NOMO-1 treated with DMSO at 0.1 percent for 48 hours (cell line): ENCODE measurements at regions not wholly inside any gene's neighbourhood (a gene's known extent, or its start where the extent isn't known, plus 50 kb on each side); places are given as distances from the start of the nearest gene placed in this dataset.
"Not testable (repeated sequence)": the region's sequence is repeated elsewhere in the genome, so short reads cannot be mapped to it uniquely, and the experiment has no call there.

Experiments
- DNase-seq: peaks from one replicate; lab custom pipeline; 2025; ENCODE audit not compliant: unreplicated experiment; lab: John Stamatoyannopoulos, UW

- peak; percentile 47 for DNase-seq
Observed at GRCh38 chr13:81017513-81018152, 676.7 kb upstream of the SPRY2 start.

GRCh38 chr13:81012031-81012430 is 671.1 kb upstream of the SPRY2 start:
- no peak for DNase-seq

GRCh38 chr13:81001828-81002385 is 661.0 kb upstream of the SPRY2 start:
- DNase-seq = no peak

- DNase-seq = not testable (repeated sequence)
Observed at GRCh38 chr13:80998603-80999002, 657.7 kb upstream of the SPRY2 start.

- no peak for DNase-seq
Observed at GRCh38 chr13:80989747-80990146, 648.8 kb upstream of the SPRY2 start.

- no peak for DNase-seq
Observed at GRCh38 chr13:80989241-80989640, 648.3 kb upstream of the SPRY2 start.

- DNase-seq = no peak
Observed at GRCh38 chr13:80988391-80989151, 647.6 kb upstream of the SPRY2 start.

- peak; percentile 40 for DNase-seq
Observed at GRCh38 chr13:80979035-80979641, 638.2 kb upstream of the SPRY2 start.

- DNase-seq = no peak
Observed at GRCh38 chr13:80977168-80977567, 636.2 kb upstream of the SPRY2 start.

GRCh38 chr13:80975903-80976302 is 635.0 kb upstream of the SPRY2 start:
- DNase-seq = no peak

- no peak for DNase-seq
Observed at GRCh38 chr13:80973721-80974120, 632.8 kb upstream of the SPRY2 start.

- no peak for DNase-seq
Observed at GRCh38 chr13:80972857-80973478, 632.0 kb upstream of the SPRY2 start.

- no peak for DNase-seq
Observed at GRCh38 chr13:80965097-80965496, 624.2 kb upstream of the SPRY2 start.

GRCh38 chr13:80962855-80963254 is 621.9 kb upstream of the SPRY2 start:
- no peak for DNase-seq

GRCh38 chr13:80962173-80962572 is 621.2 kb upstream of the SPRY2 start:
- DNase-seq = no peak

GRCh38 chr13:80957019-80957655 is 616.2 kb upstream of the SPRY2 start:
- no peak for DNase-seq

- no peak for DNase-seq
Observed at GRCh38 chr13:80955501-80955900, 614.6 kb upstream of the SPRY2 start.

- no peak for DNase-seq
Observed at GRCh38 chr13:80952158-80952557, 611.2 kb upstream of the SPRY2 start.

GRCh38 chr13:80946008-80946802 is 605.3 kb upstream of the SPRY2 start:
- DNase-seq = no peak

GRCh38 chr13:80945328-80945727 is 604.4 kb upstream of the SPRY2 start:
- no peak for DNase-seq
